ENCODE measurements at regions not wholly inside any gene's neighbourhood (a gene's known extent, or its start where the extent isn't known, plus 50 kb on each side); places are given as distances from the start of the nearest gene placed in this dataset.

GRCh38 chr7:1340461-1341360, 108.0 kb downstream of the UNCX start:
- no peaks in the 10 kb centered on the region for H3K27me3 ChIP-seq (ENCODE audit: control insufficient read depth, insufficient read depth, low read length)
- H3K9me3 ChIP-seq (ENCODE audit: control insufficient read depth, insufficient read depth, low read length) = no peaks in the 10 kb centered on the region
- no peaks in the 10 kb centered on the region for H3K4me1 ChIP-seq (ENCODE audit: control insufficient read depth, insufficient read depth, low read length)
- no peak overlapping the region for H3K4me3 ChIP-seq (ENCODE audit: low read depth, low read length)
- no peaks in the 10 kb centered on the region for H3K36me3 ChIP-seq (ENCODE audit: control insufficient read depth, insufficient read depth, low read length)
- H3K9ac ChIP-seq (ENCODE audit: low read depth, low read length) = no peak overlapping the region

GRCh38 chr7:1341361-1342089, 108.9 kb downstream of the UNCX start:
- H3K9ac ChIP-seq (ENCODE audit: low read depth, low read length) = no peak overlapping the region
- no peaks in the 10 kb centered on the region for H3K36me3 ChIP-seq (ENCODE audit: control insufficient read depth, insufficient read depth, low read length)
- no peaks in the 10 kb centered on the region for H3K4me1 ChIP-seq (ENCODE audit: control insufficient read depth, insufficient read depth, low read length)
- no peaks in the 10 kb centered on the region for H3K27me3 ChIP-seq (ENCODE audit: control insufficient read depth, insufficient read depth, low read length)
- H3K9me3 ChIP-seq (ENCODE audit: control insufficient read depth, insufficient read depth, low read length) = no peaks in the 10 kb centered on the region
- H3K4me3 ChIP-seq (ENCODE audit: low read depth, low read length) = no peak overlapping the region

- no peak overlapping the region for H3K4me3 ChIP-seq (ENCODE audit: low read depth, low read length)
- no peaks in the 10 kb centered on the region for H3K9me3 ChIP-seq (ENCODE audit: control insufficient read depth, insufficient read depth, low read length)
Measured at GRCh38 chr7:1342090-1342640, 109.5 kb downstream of the UNCX start.

GRCh38 chr7:1343551-1343950, 110.9 kb downstream of the UNCX start:
- Histone ChIP-seq H3K36me3 (ENCODE audit: control insufficient read depth, insufficient read depth, low read length) (no peaks in the 10 kb centered on the region), H3K27me3 (ENCODE audit: control insufficient read depth, insufficient read depth, low read length) (no peaks in the 10 kb centered on the region), H3K9me3 (ENCODE audit: control insufficient read depth, insufficient read depth, low read length) (no peaks in the 10 kb centered on the region), H3K4me3 (ENCODE audit: low read depth, low read length) (no peak overlapping the region), H3K9ac (ENCODE audit: low read depth, low read length) (no peak overlapping the region), H3K4me1 (ENCODE audit: control insufficient read depth, insufficient read depth, low read length) (no peaks in the 10 kb centered on the region)

More at GRCh38 chr7:1342090-1342640, 109.5 kb downstream of the UNCX start:
- Histone ChIP-seq H3K27me3 (ENCODE audit: control insufficient read depth, insufficient read depth, low read length) (no peaks in the 10 kb centered on the region), H3K9ac (ENCODE audit: low read depth, low read length) (no peak overlapping the region), H3K4me1 (ENCODE audit: control insufficient read depth, insufficient read depth, low read length) (no peaks in the 10 kb centered on the region), H3K36me3 (ENCODE audit: control insufficient read depth, insufficient read depth, low read length) (no peaks in the 10 kb centered on the region)

- Histone ChIP-seq H3K9me3 (ENCODE audit: control insufficient read depth, insufficient read depth, low read length) (no peaks in the 10 kb centered on the region), H3K9ac (ENCODE audit: low read depth, low read length) (no peak overlapping the region), H3K36me3 (ENCODE audit: control insufficient read depth, insufficient read depth, low read length) (no peaks in the 10 kb centered on the region), H3K4me3 (ENCODE audit: low read depth, low read length) (no peak overlapping the region), H3K27me3 (ENCODE audit: control insufficient read depth, insufficient read depth, low read length) (no peaks in the 10 kb centered on the region), H3K4me1 (ENCODE audit: control insufficient read depth, insufficient read depth, low read length) (no peaks in the 10 kb centered on the region)
Measured at GRCh38 chr7:1344421-1344820, 111.7 kb downstream of the UNCX start.

- no peaks in the 10 kb centered on the region for H3K27me3 ChIP-seq (ENCODE audit: control insufficient read depth, insufficient read depth, low read length)
- H3K9me3 ChIP-seq (ENCODE audit: control insufficient read depth, insufficient read depth, low read length) = no peaks in the 10 kb centered on the region
- H3K4me1 ChIP-seq (ENCODE audit: control insufficient read depth, insufficient read depth, low read length) = no peaks in the 10 kb centered on the region
- H3K9ac ChIP-seq (ENCODE audit: low read depth, low read length) = no peak overlapping the region
- H3K4me3 ChIP-seq (ENCODE audit: low read depth, low read length) = no peak overlapping the region
- no peaks in the 10 kb centered on the region for H3K36me3 ChIP-seq (ENCODE audit: control insufficient read depth, insufficient read depth, low read length)
Measured at GRCh38 chr7:1344981-1345701, 112.5 kb downstream of the UNCX start.

- Histone ChIP-seq H3K4me1 (ENCODE audit: control insufficient read depth, insufficient read depth, low read length) (no peaks in the 10 kb centered on the region), H3K9me3 (ENCODE audit: control insufficient read depth, insufficient read depth, low read length) (no peaks in the 10 kb centered on the region), H3K27me3 (ENCODE audit: control insufficient read depth, insufficient read depth, low read length) (no peaks in the 10 kb centered on the region), H3K36me3 (ENCODE audit: control insufficient read depth, insufficient read depth, low read length) (no peaks in the 10 kb centered on the region), H3K4me3 (ENCODE audit: low read depth, low read length) (no peak overlapping the region), H3K9ac (ENCODE audit: low read depth, low read length) (no peak overlapping the region)
Measured at GRCh38 chr7:1345796-1346755, 113.2 kb downstream of the MICALL2 start.

GRCh38 chr7:1346851-1347250, 112.4 kb downstream of the MICALL2 start:
- H3K9ac ChIP-seq (ENCODE audit: low read depth, low read length) = no peak overlapping the region
- H3K27me3 ChIP-seq (ENCODE audit: control insufficient read depth, insufficient read depth, low read length) = no peaks in the 10 kb centered on the region
- H3K36me3 ChIP-seq (ENCODE audit: control insufficient read depth, insufficient read depth, low read length) = no peaks in the 10 kb centered on the region
- H3K9me3 ChIP-seq (ENCODE audit: control insufficient read depth, insufficient read depth, low read length) = no peaks in the 10 kb centered on the region
- no peak overlapping the region for H3K4me3 ChIP-seq (ENCODE audit: low read depth, low read length)
- no peaks in the 10 kb centered on the region for H3K4me1 ChIP-seq (ENCODE audit: control insufficient read depth, insufficient read depth, low read length)

- H3K9me3 ChIP-seq (ENCODE audit: control insufficient read depth, insufficient read depth, low read length) = no peaks in the 10 kb centered on the region
- H3K4me3 ChIP-seq (ENCODE audit: low read depth, low read length) = no peak overlapping the region
- no peaks in the 10 kb centered on the region for H3K4me1 ChIP-seq (ENCODE audit: control insufficient read depth, insufficient read depth, low read length)
- H3K36me3 ChIP-seq (ENCODE audit: control insufficient read depth, insufficient read depth, low read length) = no peaks in the 10 kb centered on the region
- no peak overlapping the region for H3K9ac ChIP-seq (ENCODE audit: low read depth, low read length)
- no peaks in the 10 kb centered on the region for H3K27me3 ChIP-seq (ENCODE audit: control insufficient read depth, insufficient read depth, low read length)
Measured at GRCh38 chr7:1348096-1348822, 111.0 kb downstream of the MICALL2 start.

GRCh38 chr7:1348823-1349335, 110.4 kb downstream of the MICALL2 start:
- H3K36me3 ChIP-seq (ENCODE audit: control insufficient read depth, insufficient read depth, low read length) = no peaks in the 10 kb centered on the region
- no peaks in the 10 kb centered on the region for H3K4me1 ChIP-seq (ENCODE audit: control insufficient read depth, insufficient read depth, low read length)
- no peaks in the 10 kb centered on the region for H3K27me3 ChIP-seq (ENCODE audit: control insufficient read depth, insufficient read depth, low read length)
- no peak overlapping the region for H3K9ac ChIP-seq (ENCODE audit: low read depth, low read length)
- H3K4me3 ChIP-seq (ENCODE audit: low read depth, low read length) = no peak overlapping the region
- no peaks in the 10 kb centered on the region for H3K9me3 ChIP-seq (ENCODE audit: control insufficient read depth, insufficient read depth, low read length)
